Activated gamma-delta T cell (primary cell): ENCODE measurements at regions not wholly inside any gene's neighbourhood (a gene's known extent, or its start where the extent isn't known, plus 50 kb on each side); places are given as distances from the start of the nearest gene placed in this dataset.

ENCODE experiments used
- DNase-seq: peaks from one replicate; lab custom pipeline; 2025; lab: John Stamatoyannopoulos, UW

DNA sequence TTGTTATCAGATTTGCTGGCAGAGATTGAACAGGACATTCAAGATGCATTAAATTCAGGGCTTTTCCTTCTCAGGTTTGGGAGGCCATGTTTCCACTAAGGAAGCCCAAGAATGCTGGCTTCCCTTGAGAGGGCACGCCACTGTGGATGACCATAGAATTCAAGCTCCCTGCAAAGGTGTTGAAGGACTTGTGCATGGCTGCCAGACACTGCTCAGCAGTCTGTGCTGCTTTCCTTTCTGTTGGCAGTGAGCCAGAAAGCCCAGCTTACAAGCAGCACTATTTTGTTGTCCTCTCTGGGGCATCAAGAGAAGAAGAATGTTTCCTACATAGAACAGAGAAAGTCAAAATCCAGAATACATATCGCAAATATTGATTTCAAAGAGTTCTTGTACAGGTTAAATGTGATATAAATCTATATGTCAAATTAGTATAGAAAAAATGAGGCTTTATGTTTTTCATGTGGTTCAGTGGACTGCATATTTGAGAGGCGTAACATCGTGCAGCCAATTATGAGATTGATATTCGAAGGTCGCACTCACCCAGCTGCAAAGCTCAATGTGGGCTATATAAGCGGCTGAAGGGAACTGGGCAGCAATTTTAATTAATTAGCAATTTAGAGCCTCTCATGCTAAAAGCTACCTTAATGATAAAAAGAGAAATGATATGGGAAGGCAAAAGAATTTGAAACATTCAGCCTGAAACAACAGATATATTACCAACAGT, 103.1 kb upstream of the ISL1 start:
- no peak for DNase-seq

DNA sequence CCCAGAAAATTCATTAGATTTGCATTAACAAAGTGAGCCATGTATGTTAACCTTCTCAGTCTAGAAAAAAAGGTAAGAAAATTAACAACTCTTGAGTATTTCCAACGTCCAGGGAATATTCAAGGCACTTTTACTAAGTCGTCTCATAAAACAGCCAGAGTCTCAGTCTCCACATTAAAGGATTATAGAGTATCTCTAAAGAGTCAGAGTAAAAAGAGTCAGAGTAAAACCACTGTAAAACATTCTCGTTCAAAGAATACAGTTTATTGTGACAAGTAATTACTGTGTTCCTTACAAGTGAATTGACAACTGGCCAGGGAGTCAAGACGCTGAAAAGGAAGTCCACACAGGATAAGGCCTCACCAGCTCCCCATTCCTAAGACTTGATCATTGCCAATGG, 97.2 kb upstream of the ISL1 start:
- DNase-seq: no peak

DNA sequence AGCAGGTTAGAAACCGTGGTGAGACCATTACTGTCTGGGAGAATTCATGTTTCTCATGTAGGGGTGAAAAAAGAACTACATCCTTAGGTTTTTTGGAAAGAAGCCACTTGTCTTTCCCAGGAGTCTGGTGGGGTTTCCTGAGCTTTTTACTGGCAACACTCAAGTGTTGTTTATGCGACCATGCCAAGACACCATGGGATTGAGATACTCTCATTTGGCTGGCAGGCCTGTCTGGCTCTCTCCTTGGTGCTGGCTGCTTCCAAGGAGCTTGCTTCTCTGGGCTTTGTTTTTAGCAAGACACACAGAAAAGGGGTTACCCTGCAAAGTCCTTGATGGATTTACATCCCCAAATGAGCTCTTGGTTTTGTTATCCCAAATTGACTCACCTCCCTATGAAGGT, 80.9 kb upstream of the ISL1 start:
- no peak for DNase-seq

DNA sequence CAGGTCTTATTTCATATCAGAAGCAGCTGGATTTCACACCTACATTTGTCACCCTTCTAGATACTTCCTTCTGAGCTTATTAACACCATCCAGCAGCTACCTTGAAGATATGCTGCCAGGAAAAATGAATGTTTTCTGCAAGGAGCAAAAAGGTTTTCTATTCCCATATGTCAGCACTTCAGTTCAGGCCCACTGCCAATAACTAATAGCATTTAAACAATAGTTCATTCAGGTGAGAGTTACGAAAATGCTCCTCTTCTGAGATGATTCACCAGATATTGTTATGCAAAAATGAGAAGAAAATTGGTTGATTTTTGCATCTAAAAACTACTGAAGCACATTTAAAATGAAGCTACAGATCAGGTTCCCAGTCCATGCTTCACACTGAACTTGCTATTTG, 56.4 kb upstream of the ISL1 start:
- DNase-seq: no peak
